ENCODE measurements at regions not wholly inside any gene's neighbourhood (a gene's known extent, or its start where the extent isn't known, plus 50 kb on each side); places are given as distances from the start of the nearest gene placed in this dataset.

DNA sequence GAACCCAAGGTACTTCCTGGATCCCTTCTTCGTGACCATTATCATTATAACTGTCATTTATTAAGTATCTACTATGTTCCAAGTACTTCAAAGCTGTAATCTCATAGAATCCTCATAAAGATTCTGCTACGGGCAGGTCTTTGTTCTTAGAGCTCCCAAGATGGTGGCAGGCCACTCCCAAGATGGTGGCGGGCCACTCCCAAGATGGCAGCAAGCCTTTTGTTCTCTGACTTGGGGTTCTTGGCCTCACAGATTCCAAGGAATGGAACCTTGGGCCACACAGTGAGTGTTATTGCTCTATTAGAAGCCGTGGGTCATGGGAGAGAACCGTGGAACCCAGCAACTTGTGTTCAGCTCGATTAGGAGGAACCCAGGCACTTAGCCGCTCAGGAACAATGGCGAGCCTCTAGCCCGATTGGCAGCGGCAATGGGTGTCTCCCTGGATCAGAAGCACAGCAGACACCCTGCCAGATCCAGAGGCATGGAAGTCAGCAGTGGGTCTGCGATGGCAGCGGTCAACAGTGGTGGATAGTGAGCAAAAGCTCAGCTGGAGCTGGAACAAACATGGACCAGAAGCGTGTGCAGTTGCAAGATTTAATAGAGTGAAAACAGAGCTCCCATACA, 193.7 kb upstream of the BTG1 start:
- no peak overlapping the region for H3K4me3 Mint-ChIP-seq (ENCODE audit: unreplicated experiment)

DNA sequence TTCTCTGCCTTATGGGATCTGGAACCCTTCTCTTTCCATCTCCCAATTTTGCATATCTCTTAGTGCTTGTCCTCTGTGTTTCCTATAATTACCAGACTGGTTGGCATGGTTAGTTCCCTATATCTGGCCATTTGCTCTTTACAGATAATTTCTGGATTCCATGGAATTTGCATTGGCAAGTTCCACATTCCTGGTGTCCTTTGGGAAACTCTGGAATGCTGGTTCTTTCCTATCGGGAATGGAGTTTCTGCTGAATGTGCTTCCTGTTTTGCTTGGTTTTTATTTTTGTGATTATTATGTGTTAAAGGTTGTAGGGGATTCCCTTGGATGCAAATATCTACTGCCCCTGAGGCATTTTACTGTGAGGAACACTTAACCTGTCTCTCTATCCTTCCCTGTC, 193.0 kb upstream of the BTG1 start:
- Mint-ChIP-seq H3K9me3 (ENCODE audit: unreplicated experiment) (no peaks in the 10 kb centered on the region), H3K27me3 (ENCODE audit: unreplicated experiment) (peaks cover 1% of the 10 kb centered on the region), H3K4me1 (ENCODE audit: unreplicated experiment) (no peaks in the 10 kb centered on the region), H3K27ac (ENCODE audit: unreplicated experiment) (no peak overlapping the region), H3K36me3 (ENCODE audit: low read depth, unreplicated experiment) (no peaks in the 10 kb centered on the region), H3K4me3 (ENCODE audit: unreplicated experiment) (no peak overlapping the region)
- TF ChIP-seq, protein P1, sequence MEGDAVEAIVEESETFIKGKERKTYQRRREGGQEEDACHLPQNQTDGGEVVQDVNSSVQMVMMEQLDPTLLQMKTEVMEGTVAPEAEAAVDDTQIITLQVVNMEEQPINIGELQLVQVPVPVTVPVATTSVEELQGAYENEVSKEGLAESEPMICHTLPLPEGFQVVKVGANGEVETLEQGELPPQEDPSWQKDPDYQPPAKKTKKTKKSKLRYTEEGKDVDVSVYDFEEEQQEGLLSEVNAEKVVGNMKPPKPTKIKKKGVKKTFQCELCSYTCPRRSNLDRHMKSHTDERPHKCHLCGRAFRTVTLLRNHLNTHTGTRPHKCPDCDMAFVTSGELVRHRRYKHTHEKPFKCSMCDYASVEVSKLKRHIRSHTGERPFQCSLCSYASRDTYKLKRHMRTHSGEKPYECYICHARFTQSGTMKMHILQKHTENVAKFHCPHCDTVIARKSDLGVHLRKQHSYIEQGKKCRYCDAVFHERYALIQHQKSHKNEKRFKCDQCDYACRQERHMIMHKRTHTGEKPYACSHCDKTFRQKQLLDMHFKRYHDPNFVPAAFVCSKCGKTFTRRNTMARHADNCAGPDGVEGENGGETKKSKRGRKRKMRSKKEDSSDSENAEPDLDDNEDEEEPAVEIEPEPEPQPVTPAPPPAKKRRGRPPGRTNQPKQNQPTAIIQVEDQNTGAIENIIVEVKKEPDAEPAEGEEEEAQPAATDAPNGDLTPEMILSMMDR (IDR thresholded peaks at IDR 0.05; ENCODE audit: unreplicated experiment) = no peak
- DNase-seq (ENCODE audit: low spot score) = no peak

More for the DNA sequence above, 193.7 kb upstream of the BTG1 start:
- Mint-ChIP-seq H3K27me3 (ENCODE audit: unreplicated experiment) (peaks cover 1% of the 10 kb centered on the region), H3K27ac (ENCODE audit: unreplicated experiment) (no peak overlapping the region), H3K9me3 (ENCODE audit: unreplicated experiment) (no peaks in the 10 kb centered on the region), H3K4me1 (ENCODE audit: unreplicated experiment) (no peaks in the 10 kb centered on the region), H3K36me3 (ENCODE audit: low read depth, unreplicated experiment) (no peaks in the 10 kb centered on the region)
- TF ChIP-seq, protein P1 (IDR thresholded peaks at IDR 0.05; ENCODE audit: unreplicated experiment) = no peak
- no peak for DNase-seq (ENCODE audit: low spot score)

DNA sequence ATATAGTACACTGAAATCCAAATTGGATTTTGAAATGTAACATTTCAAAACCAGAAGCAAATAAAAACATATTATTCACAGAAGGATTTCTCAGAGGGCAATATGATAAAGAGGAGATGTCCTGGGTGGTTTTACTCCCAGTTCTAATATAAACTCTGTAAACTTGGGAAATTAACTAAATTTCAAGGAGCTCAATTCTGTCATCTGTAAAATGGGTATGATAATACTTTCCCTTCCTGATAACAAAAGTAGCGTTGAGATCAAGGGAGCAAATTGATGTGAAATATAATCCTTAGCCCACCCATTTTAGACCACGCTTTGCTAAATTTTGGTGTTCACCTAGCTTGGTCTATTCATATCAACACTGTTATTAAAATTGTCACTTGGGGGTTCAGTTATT, 192.5 kb upstream of the BTG1 start:
- Mint-ChIP-seq H3K27me3 (ENCODE audit: unreplicated experiment) (peaks cover 1% of the 10 kb centered on the region), H3K9me3 (ENCODE audit: unreplicated experiment) (no peaks in the 10 kb centered on the region), H3K4me3 (ENCODE audit: unreplicated experiment) (no peak overlapping the region), H3K27ac (ENCODE audit: unreplicated experiment) (no peak overlapping the region), H3K36me3 (ENCODE audit: low read depth, unreplicated experiment) (no peaks in the 10 kb centered on the region), H3K4me1 (ENCODE audit: unreplicated experiment) (no peaks in the 10 kb centered on the region)
- TF ChIP-seq, protein P1 (IDR thresholded peaks at IDR 0.05; ENCODE audit: unreplicated experiment) = no peak
- DNase-seq (ENCODE audit: low spot score) = no peak

DNA sequence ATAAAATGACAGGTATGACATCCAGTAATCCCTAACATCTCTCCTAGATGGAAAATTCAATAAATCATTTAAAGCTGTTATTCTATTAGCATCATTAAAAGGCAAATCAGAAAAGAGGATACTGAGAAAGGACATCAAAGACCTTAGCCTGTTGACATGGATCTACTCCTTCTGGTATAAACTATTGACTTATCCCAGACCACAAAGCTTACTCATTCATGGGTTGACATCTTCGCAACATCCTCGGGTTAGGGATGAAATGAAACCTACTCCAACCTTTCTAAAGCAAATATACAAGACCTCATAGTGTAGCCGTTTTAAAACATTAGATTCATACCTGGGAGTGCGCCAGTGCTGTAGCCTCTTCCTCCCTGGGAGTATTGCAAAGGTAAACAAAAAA, 191.5 kb upstream of the BTG1 start:
- H3K27ac Mint-ChIP-seq (ENCODE audit: unreplicated experiment) = no peak overlapping the region
- H3K4me3 Mint-ChIP-seq (ENCODE audit: unreplicated experiment) = no peak overlapping the region
- DNase-seq (ENCODE audit: low spot score) = no peak
- no peaks in the 10 kb centered on the region for H3K9me3 Mint-ChIP-seq (ENCODE audit: unreplicated experiment)
- no peaks in the 10 kb centered on the region for H3K36me3 Mint-ChIP-seq (ENCODE audit: low read depth, unreplicated experiment)
- H3K27me3 Mint-ChIP-seq (ENCODE audit: unreplicated experiment) = peaks cover 1% of the 10 kb centered on the region
- TF ChIP-seq, protein P1 (IDR thresholded peaks at IDR 0.05; ENCODE audit: unreplicated experiment) = no peak
- H3K4me1 Mint-ChIP-seq (ENCODE audit: unreplicated experiment) = peaks cover 6% of the 10 kb centered on the region

DNA sequence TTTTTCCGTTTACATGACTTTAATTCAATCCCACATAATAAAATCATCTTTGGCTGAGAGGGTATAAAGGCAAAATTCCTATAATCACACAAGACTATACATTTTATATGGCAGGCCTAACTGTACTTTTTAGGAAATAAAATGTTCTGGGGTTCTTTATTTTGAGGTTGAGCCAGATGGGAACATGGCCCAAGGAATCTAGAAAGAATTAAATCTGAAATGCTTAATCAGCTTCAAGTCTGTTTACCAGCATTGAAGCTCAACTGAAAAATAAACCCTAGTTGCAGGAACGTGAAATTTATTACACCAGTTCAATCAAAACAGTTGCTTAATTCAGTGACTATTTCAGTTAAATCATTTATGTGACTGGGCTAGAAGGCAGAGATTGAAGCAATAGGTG, 191.0 kb upstream of the BTG1 start:
- Mint-ChIP-seq H3K4me1 (ENCODE audit: unreplicated experiment) (peaks cover 9% of the 10 kb centered on the region), H3K9me3 (ENCODE audit: unreplicated experiment) (no peaks in the 10 kb centered on the region), H3K27me3 (ENCODE audit: unreplicated experiment) (peaks cover 1% of the 10 kb centered on the region), H3K27ac (ENCODE audit: unreplicated experiment) (no peak overlapping the region), H3K4me3 (ENCODE audit: unreplicated experiment) (no peak overlapping the region), H3K36me3 (ENCODE audit: low read depth, unreplicated experiment) (no peaks in the 10 kb centered on the region)
- TF ChIP-seq, protein P1 (IDR thresholded peaks at IDR 0.05; ENCODE audit: unreplicated experiment) = no peak
- no peak for DNase-seq (ENCODE audit: low spot score)
